Prostate gland (tissue), 2 donors: ENCODE measurements at regions not wholly inside any gene's neighbourhood (a gene's known extent, or its start where the extent isn't known, plus 50 kb on each side); places are given as distances from the start of the nearest gene placed in this dataset.

Source experiments
- DNase-seq: peaks from one replicate; pipeline ENCODE4 v3.0.0-alpha.2; 2019; ENCODE audit warnings: low spot score
- H3K27ac ChIP-seq, 2 donors: fragments of 200-600 bp; sonication (generic); 2 replicates each; pipeline ENCODE4 v1.5.1; 2017 to 2019
- H3K27me3 ChIP-seq: fragments of 200-600 bp; sonication (generic); replicated peaks from 2 replicates; pipeline ENCODE4 v1.5.1; 2019; ENCODE audit not compliant: insufficient read depth
- H3K36me3 ChIP-seq, 2 donors: fragments of 200-600 bp; sonication (generic); 1 replicate in 1 of 2; 2 replicates in 1 of 2; pipeline versions ENCODE4 v1.5.1 to v1.8.1; 2017 to 2019
- H3K4me1 ChIP-seq: fragments of 200-600 bp; sonication (generic); replicated peaks from 2 replicates; pipeline ENCODE4 v1.5.1; 2019
- H3K4me3 ChIP-seq, 2 donors: fragments of 200-600 bp; sonication (generic); 2 replicates each; pipeline ENCODE4 v1.5.1; 2017 to 2019
- H3K9me3 ChIP-seq: fragments of 200-600 bp; sonication (generic); 2 replicates; pipeline ENCODE4 v1.5.1; 2017
- CTCF ChIP-seq, 4 experiments: fragments of 200-600 bp in 2 of 4; fragments of 450-650 bp in 2 of 4; sonication (generic) in 2 of 4; IDR thresholded peaks; 1 replicate in 3 of 4; 2 replicates in 1 of 4; pipeline ENCODE4 v1.5.1; 2016 to 2019; ENCODE audit warnings: antibody characterized with exemption in 4 of 4, mild to moderate bottlenecking in 2 of 4, moderate library complexity in 2 of 4
- POLR2A ChIP-seq: fragments of 450-650 bp; IDR thresholded peaks from one replicate; pipeline ENCODE4 v1.6.1; 2016; ENCODE audit warnings: antibody characterized with exemption, mild to moderate bottlenecking
- POLR2AphosphoS5 ChIP-seq: sonication (generic); formaldehyde crosslinking; IDR thresholded peaks from one replicate; pipeline ENCODE4 v1.6.1; 2017; ENCODE audit warnings: antibody characterized with exemption
- WGBS: methylation state at CpG from one replicate; pipeline ENCODE4 v1.1.5; 2018; 5-methylcytosine and 5-hydroxymethylcytosine counted together
- intact Hi-C: fragments of 100-400 bp; cut with DNase I; formaldehyde crosslinking; loops from one replicate; pipeline ENCODE4 v1.14.2; 2022

GRCh38 chr6:115767931-115768330, 292.8 kb downstream of the FRK start:
- WGBS, result 68% methylated on average over 1 of the region's 1 CpG
- intact Hi-C loops, result no loop called here
- no peak for DNase-seq
- Histone ChIP-seq H3K9me3 (no peaks in the 10 kb centered on the region), H3K4me3 (no peak overlapping the region), H3K27ac (no peak overlapping the region), H3K36me3 (no peaks in the 10 kb centered on the region), H3K27me3 (no peaks in the 10 kb centered on the region), H3K4me1 (no peaks in the 10 kb centered on the region)
- no peak for TF ChIP-seq POLR2AphosphoS5

GRCh38 chr6:115766745-115767462, 293.8 kb downstream of the FRK start:
- H3K27me3 ChIP-seq, result no peaks in the 10 kb centered on the region
- intact Hi-C loops, result no loop called here
- H3K36me3 ChIP-seq, result no peaks in the 10 kb centered on the region
- 74% methylated on average over 5 of the region's 5 CpGs for WGBS
- DNase-seq, result no peak
- no peaks in the 10 kb centered on the region for H3K4me1 ChIP-seq
- TF ChIP-seq POLR2AphosphoS5 (no peak), POLR2A (no peak), CTCF (IDR thresholded peaks at IDR 0.05) (no peak)
- H3K4me3 ChIP-seq, result no peak overlapping the region
- H3K27ac ChIP-seq, result no peak overlapping the region
- H3K9me3 ChIP-seq, result no peaks in the 10 kb centered on the region

- no peak overlapping the region for H3K4me3 ChIP-seq
- no peaks in the 10 kb centered on the region for H3K36me3 ChIP-seq
- H3K9me3 ChIP-seq, result no peaks in the 10 kb centered on the region
- no peak overlapping the region for H3K27ac ChIP-seq
- DNase-seq, result no peak
- TF ChIP-seq POLR2A, result no peak
- TF ChIP-seq POLR2AphosphoS5, result no peak
- no peak for TF ChIP-seq CTCF (IDR thresholded peaks at IDR 0.05)
- intact Hi-C loops, result no loop called here
- H3K4me1 ChIP-seq, result no peaks in the 10 kb centered on the region
- WGBS, result 89% methylated on average over 4 of the region's 4 CpGs
- H3K27me3 ChIP-seq, result no peaks in the 10 kb centered on the region
Measured at GRCh38 chr6:115765966-115766365, 294.7 kb downstream of the FRK start.

GRCh38 chr6:115759051-115759450, 301.6 kb downstream of the FRK start:
- intact Hi-C loops, result no loop called here
- 93% methylated on average over 3 of the region's 3 CpGs for WGBS

GRCh38 chr6:115753446-115753845, 307.2 kb downstream of the FRK start:
- TF ChIP-seq CTCF (IDR thresholded peaks at IDR 0.05), result no peak
- no peak for TF ChIP-seq POLR2A
- TF ChIP-seq POLR2AphosphoS5, result no peak
- no peak for DNase-seq
- no peaks in the 10 kb centered on the region for H3K9me3 ChIP-seq
- WGBS, result 56% methylated on average over 1 of the region's 1 CpG
- intact Hi-C loops, result no loop called here
- H3K36me3 ChIP-seq, result no peaks in the 10 kb centered on the region
- no peaks in the 10 kb centered on the region for H3K4me1 ChIP-seq
- H3K27me3 ChIP-seq, result no peaks in the 10 kb centered on the region
- H3K27ac ChIP-seq, result no peak overlapping the region
- H3K4me3 ChIP-seq, result no peak overlapping the region

More at GRCh38 chr6:115759051-115759450, 301.6 kb downstream of the FRK start:
- Histone ChIP-seq H3K4me1 (no peaks in the 10 kb centered on the region), H3K36me3 (no peaks in the 10 kb centered on the region), H3K27me3 (no peaks in the 10 kb centered on the region), H3K27ac (no peak overlapping the region), H3K9me3 (no peaks in the 10 kb centered on the region), H3K4me3 (no peak overlapping the region)
- TF ChIP-seq POLR2A, result no peak
- no peak for TF ChIP-seq CTCF (IDR thresholded peaks at IDR 0.05)
- DNase-seq, result no peak
